GM12878 (cell line): ENCODE measurements at regions not wholly inside any gene's neighbourhood (a gene's known extent, or its start where the extent isn't known, plus 50 kb on each side); places are given as distances from the start of the nearest gene placed in this dataset.

Experiments
- ATAC-seq: fragments of 200-7000 bp; cut with Tn5 transposase; 3 replicates; pipeline ENCODE4 v1.9.1; 2020; ENCODE audit warnings: mild to moderate bottlenecking, moderate library complexity
- BruUV-seq: library from RNA; stranded (reverse); fragments of 400-500 nt; replicated peaks from 2 replicates; lab custom pipeline; 2021; lab: Mats Ljungman, UMichigan
- CTCF ChIA-PET: fragments of 300-600 bp; sonication (Branson Sonifier 250); formaldehyde crosslinking; extraction: SDS; loops from one replicate; lab custom pipeline; 2021; ENCODE audit warnings: inconsistent platforms; lab: Yijun Ruan, JAX
- POLR2A ChIA-PET: fragments of 350-600 bp; formaldehyde crosslinking; extraction: SDS; loops from one replicate; lab custom pipeline; 2021; ENCODE audit warnings: inconsistent platforms; lab: Charles Lee
- RAD21 ChIA-PET: fragments of 300-600 bp; sonication (Branson Sonifier 250); formaldehyde crosslinking; loops from one replicate; lab custom pipeline; 2023; ENCODE audit warnings: antibody characterized with exemption; ENCODE audit not compliant: unreplicated experiment; lab: Charles Lee
- SMC1A ChIA-PET: fragments of 300-600 bp; sonication (Branson Sonifier 250); formaldehyde crosslinking; loops from one replicate; lab custom pipeline; 2023; ENCODE audit not compliant: unreplicated experiment, uncharacterized antibody; lab: Charles Lee
- DNase-seq: peaks from one replicate; pipeline ENCODE4 v3.0.0-alpha.2; 2011; ENCODE audit warnings: low read depth, low spot score
- FAIRE-seq: peaks from 3 replicates; lab custom pipeline; 2011; peaks lifted over from hg19 to GRCh38; lab: Jason Lieb, UNC
- H2AFZ ChIP-seq: 2 replicates; pipeline ENCODE4 v1.6.0; 2011; ENCODE audit warnings: low read depth, low read length, control low read depth; ENCODE audit not compliant: control insufficient read depth
- H3K27ac ChIP-seq: 2 replicates; pipeline ENCODE4 v1.5.1; 2011; ENCODE audit warnings: control low read depth; ENCODE audit not compliant: control insufficient read depth, insufficient read depth
- H3K27me3 ChIP-seq, 2 experiments: replicated peaks in 1 of 2; 2 replicates each; pipeline versions ENCODE4 v1.6.0 to v1.6.1; 2011; ENCODE audit warnings: low read length in 1 of 2; ENCODE audit not compliant: control insufficient read depth in 2 of 2, insufficient read depth in 2 of 2
- H3K36me3 ChIP-seq, 2 experiments: 2 replicates each; pipeline ENCODE4 v1.5.1; 2011; ENCODE audit warnings: low read length in 1 of 2; ENCODE audit not compliant: control insufficient read depth in 2 of 2, insufficient read depth in 2 of 2
- H3K4me1 ChIP-seq: 2 replicates; pipeline ENCODE4 v1.6.1; 2011; ENCODE audit warnings: mild to moderate bottlenecking, low read length, moderate library complexity, mixed read lengths; ENCODE audit not compliant: control insufficient read depth, insufficient read depth
- H3K4me2 ChIP-seq: 2 replicates; pipeline ENCODE4 v1.6.0; 2011; ENCODE audit warnings: control low read depth; ENCODE audit not compliant: control insufficient read depth, insufficient read depth
- H3K4me3 ChIP-seq: fragments of 200-600 bp; sonication (generic); 2 replicates; pipeline ENCODE4 v1.5.1; 2016
- H3K79me2 ChIP-seq: 2 replicates; pipeline ENCODE4 v1.6.0; 2011; ENCODE audit warnings: low read length; ENCODE audit not compliant: control insufficient read depth, insufficient read depth
- H3K9ac ChIP-seq: 2 replicates; pipeline ENCODE4 v1.8.0; 2011; ENCODE audit warnings: low read length, control low read depth, mixed read lengths; ENCODE audit not compliant: control insufficient read depth, insufficient read depth
- H3K9me3 ChIP-seq: replicated peaks from 3 replicates; pipeline ENCODE4 v1.5.1; 2011; ENCODE audit warnings: mild to moderate bottlenecking, low read length; ENCODE audit not compliant: control insufficient read depth, insufficient read depth
- H4K20me1 ChIP-seq: 2 replicates; pipeline ENCODE4 v1.6.0; 2011; ENCODE audit not compliant: control insufficient read depth, insufficient read depth
- BACH1 ChIP-seq: fragments of 450-650 bp; IDR thresholded peaks from 2 replicates; pipeline ENCODE4 v1.6.1; 2017; ENCODE audit warnings: mild to moderate bottlenecking, borderline replicate concordance
- CEBPB ChIP-seq, 2 experiments: fragments of 150-350 bp in 1 of 2; IDR thresholded peaks; 2 replicates each; pipeline ENCODE4 v1.6.1; 2012 to 2014; ENCODE audit warnings: low read depth in 2 of 2, low read length in 2 of 2, borderline replicate concordance in 1 of 2, inconsistent platforms in 1 of 2
- FOS ChIP-seq: IDR thresholded peaks from 3 replicates; pipeline ENCODE4 v1.6.1; 2011; ENCODE audit warnings: borderline replicate concordance; ENCODE audit not compliant: insufficient read length; ENCODE audit errors: extremely low read depth
- FOXK2 ChIP-seq: fragments of 450-650 bp; IDR thresholded peaks from 2 replicates; pipeline ENCODE4 v1.6.1; 2017; ENCODE audit warnings: mild to moderate bottlenecking, moderate library complexity
- IKZF2 ChIP-seq, 2 experiments: fragments of 450-650 bp; IDR thresholded peaks; 2 replicates each; pipeline ENCODE4 v1.6.1; 2017; ENCODE audit warnings: mild to moderate bottlenecking in 2 of 2, moderate library complexity in 2 of 2
- POU2F2 ChIP-seq: IDR thresholded peaks from 3 replicates; pipeline ENCODE4 v1.6.1; 2011; ENCODE audit warnings: low read depth, mild to moderate bottlenecking, low read length, borderline replicate concordance
- RB1 ChIP-seq: fragments of 450-650 bp; formaldehyde crosslinking; IDR thresholded peaks from 2 replicates; pipeline ENCODE4 v1.6.1; 2017; ENCODE audit warnings: mild to moderate bottlenecking, borderline replicate concordance
- RELA ChIP-seq: fragments of 450-650 bp; IDR thresholded peaks from 2 replicates; pipeline ENCODE4 v1.8.0; 2014; ENCODE audit warnings: borderline replicate concordance; ENCODE audit not compliant: partially characterized antibody
- SMAD1 ChIP-seq: fragments of 450-650 bp; IDR thresholded peaks from 2 replicates; pipeline ENCODE4 v1.6.1; 2018; ENCODE audit warnings: mild to moderate bottlenecking, low read depth; ENCODE audit not compliant: partially characterized antibody
- SRF ChIP-seq, 2 experiments: IDR thresholded peaks; 2 replicates each; pipeline ENCODE4 v1.6.1; 2011; ENCODE audit warnings: low read depth in 2 of 2, low read length in 2 of 2, mild to moderate bottlenecking in 1 of 2, moderate library complexity in 1 of 2
- ZNF622 ChIP-seq: fragments of 450-650 bp; IDR thresholded peaks from 2 replicates; pipeline ENCODE4 v1.6.1; 2017; ENCODE audit warnings: mild to moderate bottlenecking, inconsistent platforms
- in situ Hi-C: fragments of 300-500 bp; cut with MboI; formaldehyde crosslinking; loops from 9 replicates; pipeline ENCODE4 v1.14.3; 2018; ENCODE audit warnings: mixed read lengths
- intact Hi-C: fragments of 100-400 bp; cut with micrococcal nuclease; formaldehyde crosslinking; loops from one replicate; pipeline ENCODE4 v1.14.2; 2022; ENCODE audit not compliant: unreplicated experiment

DNA sequence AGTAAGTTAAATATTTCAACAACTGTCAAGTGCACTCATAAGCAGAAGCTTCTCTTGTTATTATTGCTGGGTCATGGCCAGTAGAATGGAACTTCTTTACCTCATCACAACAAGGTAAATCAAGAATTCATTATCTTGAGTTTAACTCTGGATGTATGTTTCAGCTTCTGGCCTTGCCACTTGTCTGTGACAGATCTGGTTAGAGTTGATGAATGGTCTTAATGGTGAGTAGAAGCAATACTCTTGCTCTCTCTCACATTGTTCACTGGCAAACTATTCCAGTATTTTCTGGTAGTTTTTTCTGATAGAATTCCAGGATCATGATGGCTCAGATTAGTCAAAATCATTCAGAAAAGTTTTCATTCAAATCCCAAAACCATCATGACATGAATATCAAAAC lies 51.3 kb upstream of the NR4A2 start:
- no peak overlapping the region for H2AFZ ChIP-seq
- in situ Hi-C loops, result no loop called here
- ATAC-seq, result no peak
- H3K9ac ChIP-seq, result no peak overlapping the region
- H3K9me3 ChIP-seq, result no peaks in the 10 kb centered on the region
- ChIA-PET SMC1A (interaction anchor here (0.7 to 3.9 kb wide), 6 partner anchors 13 to 98 kb away, joined by 3 to 13 read pairs (median 5); no protein-coding TSS in a partner anchor), POLR2A (interaction anchor here (1.3 to 3.1 kb wide), 2 partner anchors 41 kb away, joined by 4 to 8 read pairs; no protein-coding TSS in a partner anchor), RAD21 (interaction anchor here (0.8 to 3.1 kb wide), 2 partner anchors 11 to 41 kb away, joined by 3 to 12 read pairs; no protein-coding TSS in a partner anchor), CTCF (interaction anchor here (1.7 kb wide), 1 partner anchor 12 kb away, joined by 3 read pairs; no protein-coding TSS in a partner anchor)
- no peaks in the 10 kb centered on the region for H3K36me3 ChIP-seq
- no peaks in the 10 kb centered on the region for H4K20me1 ChIP-seq
- TF ChIP-seq ZNF622, result no peak
- no peak for TF ChIP-seq IKZF2 (IDR thresholded peaks at IDR 0.05)
- no peak for TF ChIP-seq CEBPB (IDR thresholded peaks at IDR 0.05; ENCODE audit: borderline replicate concordance in 1 of 2, low read depth in 2 of 2, low read length in 2 of 2)
- TF ChIP-seq RB1, result no peak
- no peak for TF ChIP-seq SMAD1
- TF ChIP-seq BACH1, result no peak
- TF ChIP-seq FOXK2, result no peak
- no peak for TF ChIP-seq POU2F2
- no peak for TF ChIP-seq RELA
- TF ChIP-seq SRF (IDR thresholded peaks at IDR 0.05; ENCODE audit: low read depth in 2 of 2, low read length in 2 of 2), result no peak
- no peak for TF ChIP-seq FOS
- H3K79me2 ChIP-seq, result no peaks in the 10 kb centered on the region
- no peak overlapping the region for H3K4me2 ChIP-seq
- no peak overlapping the region for H3K27ac ChIP-seq
- no peak overlapping the region for H3K4me3 ChIP-seq
- intact Hi-C loops, result no loop called here
- BruUV-seq, result no TSS peak
- no peak for FAIRE-seq
- peaks cover 12% of the 10 kb centered on the region for H3K4me1 ChIP-seq
- no peaks in the 10 kb centered on the region for H3K27me3 ChIP-seq
- DNase-seq, result no peak
